ENCODE measurements at regions not wholly inside any gene's neighbourhood (a gene's known extent, or its start where the extent isn't known, plus 50 kb on each side); places are given as distances from the start of the nearest gene placed in this dataset.
"Not testable (repeated sequence)": the region's sequence is repeated elsewhere in the genome, so short reads cannot be mapped to it uniquely, and the experiment has no call there.

GRCh38 chr13:50628512-50628911 lies 215.0 kb downstream of the DLEU7 start:
- not testable (repeated sequence) for H3K27me3 Mint-ChIP-seq, H3K9me3 Mint-ChIP-seq, H3K4me3 Mint-ChIP-seq, H3K36me3 Mint-ChIP-seq, H3K4me1 Mint-ChIP-seq, H3K27ac Mint-ChIP-seq

DNA sequence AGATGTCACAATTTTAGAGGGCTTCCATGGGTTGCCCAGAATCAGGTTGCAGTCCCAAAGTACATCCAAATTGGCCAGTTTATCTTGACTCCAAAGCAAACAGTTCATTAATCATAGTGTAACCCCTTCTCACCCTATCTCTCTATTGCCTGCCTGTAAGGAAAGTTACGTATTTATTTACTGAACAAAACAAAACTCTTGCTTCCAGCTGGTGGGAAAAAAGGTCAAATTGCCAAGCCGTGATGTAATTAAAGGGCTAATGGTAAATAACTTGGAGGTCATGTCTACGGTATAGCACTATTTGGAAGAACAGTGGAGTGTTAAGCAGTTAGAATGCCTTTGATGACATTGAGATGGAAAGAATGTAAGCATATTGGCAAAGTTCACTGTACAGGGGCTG lies 214.0 kb downstream of the DLEU7 start:
- Mint-ChIP-seq H3K27me3 (no peaks in the 10 kb centered on the region), H3K9me3 (peaks cover 0 to 4% (median 0%) of the 10 kb centered on the region in 3 donors), H3K36me3 (no peaks in the 10 kb centered on the region), H3K4me3 (no peak overlapping the region), H3K27ac (no peak overlapping the region), H3K4me1 (peaks cover 0 to 8% (median 4%) of the 10 kb centered on the region in 3 donors)

DNA sequence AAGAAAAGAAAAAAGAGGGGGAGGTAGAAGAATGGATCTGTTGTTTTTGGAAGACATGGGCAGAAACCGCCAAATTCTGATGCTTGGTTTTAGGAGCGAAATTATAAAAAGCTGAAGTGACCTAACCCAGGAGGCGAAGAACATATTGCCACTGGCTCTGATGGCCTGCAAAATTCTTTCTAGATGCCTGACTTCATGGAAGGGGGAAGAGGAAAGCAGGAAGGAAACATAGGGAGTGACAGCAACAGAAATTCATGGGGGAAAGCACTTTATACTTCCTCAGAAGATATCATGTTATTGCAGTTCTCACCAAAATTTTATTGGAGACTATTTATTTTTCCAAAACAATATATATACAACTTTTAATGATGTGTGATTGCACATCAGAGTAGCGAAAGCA lies 213.5 kb downstream of the DLEU7 start:
- Mint-ChIP-seq H3K9me3 (peaks cover 0 to 4% (median 0%) of the 10 kb centered on the region in 3 donors), H3K27me3 (no peaks in the 10 kb centered on the region), H3K27ac (no peak overlapping the region), H3K4me3 (no peak overlapping the region), H3K36me3 (no peaks in the 10 kb centered on the region), H3K4me1 (peaks cover 2 to 10% (median 8%) of the 10 kb centered on the region in 3 donors)

DNA sequence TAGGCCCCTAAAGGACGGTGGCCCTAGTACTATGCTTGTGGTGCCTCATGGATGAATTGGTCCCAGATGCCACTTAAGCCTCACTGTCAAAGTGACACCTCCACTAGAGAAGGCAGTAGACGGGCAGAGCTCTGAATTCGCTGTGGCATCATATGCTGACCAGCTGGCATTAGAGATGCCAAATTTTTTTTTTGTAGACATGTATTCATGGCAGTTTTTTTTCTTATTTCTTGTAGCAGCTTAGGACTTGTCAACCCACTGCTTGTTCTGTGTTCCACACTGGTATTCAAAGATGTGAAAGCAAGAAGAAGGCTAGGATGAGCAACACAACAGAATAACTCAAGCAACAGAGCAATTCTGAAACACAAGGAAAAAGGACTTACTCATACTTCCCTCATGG lies 212.5 kb downstream of the DLEU7 start:
- H3K4me1 Mint-ChIP-seq = peaks cover 13 to 19% (median 18%) of the 10 kb centered on the region in 3 donors

GRCh38 chr13:50634339-50634738 lies 209.2 kb downstream of the DLEU7 start:
- Mint-ChIP-seq H3K27ac (peak overlapping the region; percentile 91 to 95 (median 93)), H3K4me3 (no peak overlapping the region), H3K27me3 (no peaks in the 10 kb centered on the region), H3K9me3 (no peaks in the 10 kb centered on the region), H3K4me1 (peaks cover 13 to 19% (median 17%) of the 10 kb centered on the region in 3 donors), H3K36me3 (no peaks in the 10 kb centered on the region)

More for the DNA sequence above, 212.5 kb downstream of the DLEU7 start:
- Mint-ChIP-seq H3K36me3 (no peaks in the 10 kb centered on the region), H3K9me3 (peaks cover 0 to 4% (median 0%) of the 10 kb centered on the region in 3 donors), H3K27ac (no peak overlapping the region), H3K4me3 (no peak overlapping the region), H3K27me3 (no peaks in the 10 kb centered on the region)

DNA sequence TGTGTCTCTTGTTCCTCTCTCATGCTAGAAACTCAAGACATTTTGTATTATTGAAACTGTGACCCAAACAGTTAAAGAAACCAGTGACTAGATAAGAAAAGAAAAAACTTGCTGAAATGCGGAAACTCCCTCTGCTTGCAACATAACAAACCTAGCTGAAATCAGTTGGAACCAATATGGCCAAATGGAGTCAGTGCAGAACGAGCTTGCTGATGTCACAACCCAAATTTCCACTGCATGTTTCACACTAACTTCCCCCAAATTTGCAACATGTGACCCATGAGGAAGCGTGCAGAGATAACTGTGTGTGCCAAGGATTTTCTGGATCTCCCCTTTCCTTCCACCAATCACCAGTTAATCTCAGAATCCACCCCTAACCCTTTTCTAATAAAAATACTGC lies 208.0 kb downstream of the DLEU7 start:
- peak overlapping the region; percentile 2 to 54 (median 22) for H3K4me3 Mint-ChIP-seq

DNA sequence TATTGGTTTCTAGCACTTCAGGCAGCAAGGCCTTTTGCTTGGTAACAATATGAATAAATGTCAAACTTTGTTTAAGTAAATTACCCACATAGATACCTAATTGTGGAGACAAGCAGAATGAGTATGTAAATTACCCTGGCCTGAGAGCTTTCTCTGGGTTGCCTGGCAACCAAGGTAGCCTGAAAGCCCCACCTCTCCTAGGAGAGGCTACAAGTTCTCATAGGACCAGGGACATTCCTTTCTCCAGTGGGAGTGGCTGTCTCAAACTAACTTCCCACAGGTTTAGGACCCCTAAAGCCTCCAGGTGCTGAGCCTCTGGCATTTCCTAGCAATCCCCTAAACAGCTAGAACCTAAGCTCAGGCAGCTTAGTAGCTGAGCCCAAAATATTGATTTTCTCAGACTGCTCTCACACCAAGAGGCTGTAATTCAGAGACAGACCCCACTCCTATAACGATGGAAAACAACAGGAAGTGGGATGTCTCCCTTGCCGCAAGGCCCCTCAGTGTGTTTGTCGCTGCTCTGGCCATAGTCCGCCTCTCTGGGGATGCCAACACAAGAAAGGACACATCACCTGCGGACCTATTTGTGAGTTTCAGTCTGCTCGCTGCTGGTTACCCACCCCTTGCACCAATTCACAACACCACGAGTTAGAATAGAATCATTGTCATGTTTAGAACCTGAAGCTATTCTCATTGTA lies 207.3 kb downstream of the DLEU7 start:
- peaks cover 13 to 19% (median 15%) of the 10 kb centered on the region in 3 donors for H3K4me1 Mint-ChIP-seq
- peak overlapping the region; percentile 91 to 95 (median 93) for H3K27ac Mint-ChIP-seq
- H3K4me3 Mint-ChIP-seq = peak overlapping the region; percentile 2 to 54 (median 22)
- peaks cover 2% of the 10 kb centered on the region for H3K36me3 Mint-ChIP-seq
- H3K9me3 Mint-ChIP-seq = no peaks in the 10 kb centered on the region
- H3K27me3 Mint-ChIP-seq = no peaks in the 10 kb centered on the region

More for the DNA sequence above, 208.0 kb downstream of the DLEU7 start:
- no peaks in the 10 kb centered on the region for H3K36me3 Mint-ChIP-seq
- H3K9me3 Mint-ChIP-seq = no peaks in the 10 kb centered on the region
- H3K27me3 Mint-ChIP-seq = no peaks in the 10 kb centered on the region
- H3K27ac Mint-ChIP-seq = peak overlapping the region; percentile 91 to 95 (median 93)
- peaks cover 13 to 19% (median 15%) of the 10 kb centered on the region in 3 donors for H3K4me1 Mint-ChIP-seq

GRCh38 chr13:50643060-50643459 lies 200.4 kb downstream of the DLEU7 start:
- peaks cover 9% of the 10 kb centered on the region for H3K36me3 Mint-ChIP-seq
- no peak overlapping the region for H3K4me3 Mint-ChIP-seq

GRCh38 chr13:50644081-50644871 lies 199.2 kb downstream of the DLEU7 start:
- no peak overlapping the region for H3K4me3 Mint-ChIP-seq
- peaks cover 4 to 6% (median 5%) of the 10 kb centered on the region in 3 donors for H3K4me1 Mint-ChIP-seq
- H3K27me3 Mint-ChIP-seq = peaks cover under 1% of the 10 kb centered on the region
- H3K27ac Mint-ChIP-seq = peak overlapping the region in 1 of 3 donors; percentile 39
- H3K9me3 Mint-ChIP-seq = no peaks in the 10 kb centered on the region
- H3K36me3 Mint-ChIP-seq = peaks cover 9% of the 10 kb centered on the region

More at GRCh38 chr13:50643060-50643459, 200.4 kb downstream of the DLEU7 start:
- Mint-ChIP-seq H3K27ac (peak overlapping the region in 1 of 3 donors; percentile 6), H3K4me1 (peaks cover 4 to 6% (median 5%) of the 10 kb centered on the region in 3 donors), H3K27me3 (no peaks in the 10 kb centered on the region), H3K9me3 (no peaks in the 10 kb centered on the region)

DNA sequence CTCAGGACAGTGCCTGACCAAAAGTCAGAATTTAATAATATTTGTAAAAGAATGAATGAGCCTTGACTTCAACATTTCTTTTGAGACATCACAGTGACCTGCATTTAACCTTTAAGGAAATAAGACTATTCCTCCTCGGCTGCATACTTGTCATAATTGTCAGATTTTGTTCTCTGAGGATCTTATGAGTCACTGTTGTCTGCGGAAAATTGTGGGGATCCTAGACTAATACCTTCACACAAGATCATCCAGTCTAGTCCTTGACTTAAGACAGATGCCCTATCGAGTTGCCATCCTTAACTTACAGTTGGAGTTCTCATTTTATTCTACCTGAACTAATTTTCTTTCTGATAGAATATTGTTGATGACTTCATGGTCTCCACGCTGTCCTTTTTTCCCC lies 198.4 kb downstream of the DLEU7 start:
- Mint-ChIP-seq H3K4me1 (peaks cover 4 to 6% (median 5%) of the 10 kb centered on the region in 3 donors), H3K27ac (no peak overlapping the region), H3K9me3 (no peaks in the 10 kb centered on the region)

GRCh38 chr13:50646070-50646469 lies 197.4 kb downstream of the DLEU7 start:
- Mint-ChIP-seq H3K4me1 (peaks cover 4 to 11% (median 11%) of the 10 kb centered on the region in 3 donors), H3K4me3 (no peak overlapping the region)

More for the DNA sequence above, 198.4 kb downstream of the DLEU7 start:
- Mint-ChIP-seq H3K4me3 (no peak overlapping the region), H3K36me3 (peaks cover 11% of the 10 kb centered on the region), H3K27me3 (peaks cover 1% of the 10 kb centered on the region)

DNA sequence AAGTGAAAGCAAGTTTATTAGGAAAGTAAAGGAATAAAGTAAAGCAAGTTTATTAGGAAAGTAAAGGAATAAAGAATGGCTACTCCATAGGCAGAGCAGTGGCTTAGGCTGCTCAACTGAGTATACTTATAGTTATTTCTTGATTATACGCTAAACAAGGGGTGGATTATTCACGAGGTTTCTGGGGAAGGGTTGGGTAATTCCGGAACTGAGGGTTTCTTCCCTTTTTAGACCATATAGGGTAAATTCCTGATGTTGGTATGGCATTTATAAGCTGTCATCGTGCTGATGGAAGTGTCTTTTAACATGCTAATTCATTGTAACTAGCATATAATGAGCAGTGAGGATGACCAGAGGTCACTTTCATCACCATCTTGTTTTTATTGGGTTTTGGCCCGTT lies 194.3 kb downstream of the DLEU7 start:
- Mint-ChIP-seq H3K4me1 (peaks cover 2 to 9% (median 7%) of the 10 kb centered on the region in 3 donors), H3K9me3 (no peaks in the 10 kb centered on the region), H3K4me3 (no peak overlapping the region)

More at GRCh38 chr13:50646070-50646469, 197.4 kb downstream of the DLEU7 start:
- Mint-ChIP-seq H3K27me3 (peaks cover 1% of the 10 kb centered on the region), H3K9me3 (no peaks in the 10 kb centered on the region), H3K27ac (no peak overlapping the region), H3K36me3 (peaks cover 9% of the 10 kb centered on the region)

DNA sequence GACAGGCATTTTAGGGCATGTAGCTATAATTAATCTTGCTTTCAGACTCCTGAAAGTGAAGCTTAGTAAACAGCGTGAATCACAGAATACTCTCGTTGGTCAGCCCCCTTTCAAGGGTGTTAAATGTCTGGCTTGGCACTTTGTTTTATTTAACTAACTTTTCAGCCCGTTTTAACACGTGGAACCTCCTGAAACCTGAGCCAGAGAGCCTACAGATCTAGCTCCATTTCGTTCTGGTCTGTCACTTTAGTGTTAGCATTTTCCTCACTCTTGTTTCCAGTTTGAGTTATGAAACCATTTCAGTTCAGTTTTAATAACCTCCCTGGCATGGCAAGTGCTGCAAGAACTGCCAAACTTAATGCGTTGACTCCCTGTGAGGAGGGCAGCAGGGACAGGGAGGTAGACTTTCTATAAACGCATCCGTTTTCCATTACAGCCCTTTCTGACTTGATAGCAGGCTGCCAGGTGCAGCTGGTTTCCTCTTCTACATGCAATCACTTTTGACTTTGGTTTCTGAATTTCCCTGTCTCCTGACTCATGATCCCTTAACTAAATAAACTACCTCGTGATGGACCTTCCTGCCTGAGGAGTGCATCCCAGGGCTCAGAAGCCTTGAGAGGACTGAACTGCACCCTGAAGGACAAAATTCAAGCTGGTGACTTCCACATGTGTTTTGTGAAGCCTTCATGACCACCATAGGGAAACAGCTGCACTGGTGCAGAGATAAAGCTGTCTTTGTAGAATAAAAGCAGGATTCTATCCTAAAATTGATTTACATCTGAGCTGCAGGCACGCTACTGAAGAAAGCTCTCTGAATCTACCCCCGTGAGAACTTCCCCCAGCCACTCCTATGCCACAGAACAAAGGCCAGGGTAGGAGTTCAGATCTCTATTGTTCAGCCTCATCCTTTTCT lies 192.6 kb downstream of the DLEU7 start:
- peaks cover 2 to 10% (median 6%) of the 10 kb centered on the region in 3 donors for H3K4me1 Mint-ChIP-seq
- H3K36me3 Mint-ChIP-seq = peaks cover 6% of the 10 kb centered on the region
- H3K27ac Mint-ChIP-seq = peak overlapping the region in 1 of 3 donors; percentile 54
- peak overlapping the region in 2 of 4 donors; percentile 80 to 85 for H3K4me3 Mint-ChIP-seq
- H3K9me3 Mint-ChIP-seq = no peaks in the 10 kb centered on the region
- H3K27me3 Mint-ChIP-seq = peaks cover 3% of the 10 kb centered on the region

More for the DNA sequence above, 194.3 kb downstream of the DLEU7 start:
- no peak overlapping the region for H3K27ac Mint-ChIP-seq
- peaks cover 7% of the 10 kb centered on the region for H3K36me3 Mint-ChIP-seq
- H3K27me3 Mint-ChIP-seq = peaks cover 1% of the 10 kb centered on the region

- H3K9me3 Mint-ChIP-seq = no peaks in the 10 kb centered on the region
- H3K27ac Mint-ChIP-seq = no peak overlapping the region
- peaks cover 4% of the 10 kb centered on the region for H3K36me3 Mint-ChIP-seq
- peaks cover 2 to 10% (median 6%) of the 10 kb centered on the region in 3 donors for H3K4me1 Mint-ChIP-seq
- no peak overlapping the region for H3K4me3 Mint-ChIP-seq
- peaks cover 3% of the 10 kb centered on the region for H3K27me3 Mint-ChIP-seq
Measured at GRCh38 chr13:50651922-50652321, 191.6 kb downstream of the DLEU7 start.
